CD4-positive, alpha-beta T cell treated with Interleukin-10 for 1 hour (primary cell): ENCODE measurements at regions not wholly inside any gene's neighbourhood (a gene's known extent, or its start where the extent isn't known, plus 50 kb on each side); places are given as distances from the start of the nearest gene placed in this dataset.
A peak's percentile ranks its signal among the peaks of the same experiment; 100 is the strongest.
"Not testable (repeated sequence)": the region's sequence is repeated elsewhere in the genome, so short reads cannot be mapped to it uniquely, and the experiment has no call there.

ENCODE experiments used
- DNase-seq: peaks from one replicate; pipeline ENCODE4 v3.0.0-alpha.2; 2020

DNA sequence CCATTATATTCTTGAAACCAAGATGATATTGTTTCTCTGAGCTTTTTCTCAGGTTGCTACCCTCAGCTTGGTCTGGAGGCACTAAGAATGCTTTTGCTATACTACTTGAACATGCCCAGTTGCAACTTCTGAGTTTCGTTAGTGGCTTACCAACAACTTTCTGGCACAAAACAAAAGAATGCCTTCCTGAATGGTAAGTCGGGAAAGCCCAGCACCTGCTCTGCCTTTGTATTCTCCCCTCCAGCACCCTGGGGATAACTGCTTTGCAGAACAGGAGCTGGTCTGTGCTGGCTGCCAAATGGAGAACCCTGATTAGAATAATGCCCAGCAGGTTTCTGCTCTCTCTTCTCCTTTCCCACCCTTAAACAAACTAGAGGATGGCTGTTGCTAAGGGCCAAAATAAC lies 149.3 kb downstream of the TGFB2 start:
- DNase-seq = no peak

DNA sequence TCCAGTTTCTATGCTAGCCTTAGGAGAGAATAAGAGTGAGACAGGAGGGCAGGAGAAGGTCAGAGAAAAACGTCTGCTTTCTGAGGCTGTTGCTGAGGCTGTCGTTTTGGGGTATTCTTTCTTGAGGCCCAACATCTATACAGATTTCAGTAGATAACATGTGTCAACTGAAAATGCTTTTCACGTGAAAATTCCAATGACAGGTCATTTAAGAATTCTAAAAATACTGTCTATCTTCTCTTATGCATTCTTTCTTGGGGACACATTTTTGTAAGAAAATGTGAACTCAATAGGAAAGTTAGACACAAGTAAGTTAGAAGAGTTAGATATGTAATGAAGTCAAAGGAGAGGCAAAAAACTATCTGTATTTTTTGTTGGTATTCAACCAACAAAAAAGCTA lies 150.8 kb downstream of the TGFB2 start:
- no peak for DNase-seq

DNA sequence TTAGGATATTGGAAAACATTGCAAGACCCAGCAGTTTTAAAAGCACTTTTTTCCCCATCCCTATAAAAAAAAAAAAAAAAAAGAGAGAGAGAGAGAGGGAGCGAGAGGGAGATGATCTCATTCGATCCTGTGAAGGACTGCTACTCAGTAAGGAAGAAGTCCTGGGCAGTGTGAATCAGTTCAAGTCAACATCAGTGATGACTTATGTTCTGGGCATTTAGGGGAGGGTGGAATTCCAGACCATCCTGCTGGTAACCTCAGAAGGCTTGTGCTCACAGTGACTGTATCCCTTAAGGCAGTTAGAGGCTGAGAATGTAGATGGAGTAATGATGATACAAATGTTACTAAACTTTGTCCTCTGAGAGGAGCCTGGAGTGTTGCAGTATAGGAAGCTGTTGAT lies 151.4 kb downstream of the TGFB2 start:
- DNase-seq = no peak

DNA sequence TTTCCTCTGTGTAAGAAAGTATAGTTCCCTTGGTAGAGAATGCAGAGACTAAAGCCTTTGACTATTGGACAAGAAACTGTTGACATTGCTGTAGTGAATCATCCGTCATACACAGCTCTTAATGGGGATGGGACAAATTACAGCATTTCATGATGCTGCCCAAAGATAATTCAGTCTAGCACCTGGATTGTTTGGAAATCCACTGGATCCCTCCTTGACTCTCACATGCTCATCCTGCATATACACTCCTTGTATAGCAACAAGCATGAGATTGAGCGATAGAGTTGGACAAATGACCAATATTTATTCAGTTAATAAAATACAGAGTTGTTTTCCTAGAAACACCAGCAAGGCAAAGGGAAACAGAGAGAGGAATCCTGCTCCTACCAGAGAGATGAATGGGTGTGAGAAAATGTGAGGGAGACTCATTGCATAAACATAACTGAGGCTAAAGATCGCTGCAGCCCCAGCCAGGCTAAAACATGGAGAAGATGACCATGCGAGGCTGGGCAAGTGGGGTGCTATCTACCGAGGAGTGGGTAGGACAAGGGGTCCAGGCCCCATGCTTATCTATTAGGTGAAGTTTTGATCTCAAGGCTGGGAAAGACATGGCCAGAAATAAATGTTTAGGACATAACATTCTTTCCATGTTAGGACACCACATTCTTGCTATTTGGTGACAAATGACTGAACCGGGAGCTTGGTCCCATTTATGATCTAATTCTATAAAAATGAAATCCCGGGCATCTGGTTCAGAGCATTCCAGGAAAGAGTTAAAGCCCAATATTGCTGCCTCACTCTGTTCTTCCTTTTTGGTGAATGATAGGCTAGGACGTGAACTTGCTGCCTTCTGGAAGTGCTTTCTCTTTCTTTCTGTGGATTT lies 153.2 kb downstream of the TGFB2 start:
- DNase-seq = no peak

DNA sequence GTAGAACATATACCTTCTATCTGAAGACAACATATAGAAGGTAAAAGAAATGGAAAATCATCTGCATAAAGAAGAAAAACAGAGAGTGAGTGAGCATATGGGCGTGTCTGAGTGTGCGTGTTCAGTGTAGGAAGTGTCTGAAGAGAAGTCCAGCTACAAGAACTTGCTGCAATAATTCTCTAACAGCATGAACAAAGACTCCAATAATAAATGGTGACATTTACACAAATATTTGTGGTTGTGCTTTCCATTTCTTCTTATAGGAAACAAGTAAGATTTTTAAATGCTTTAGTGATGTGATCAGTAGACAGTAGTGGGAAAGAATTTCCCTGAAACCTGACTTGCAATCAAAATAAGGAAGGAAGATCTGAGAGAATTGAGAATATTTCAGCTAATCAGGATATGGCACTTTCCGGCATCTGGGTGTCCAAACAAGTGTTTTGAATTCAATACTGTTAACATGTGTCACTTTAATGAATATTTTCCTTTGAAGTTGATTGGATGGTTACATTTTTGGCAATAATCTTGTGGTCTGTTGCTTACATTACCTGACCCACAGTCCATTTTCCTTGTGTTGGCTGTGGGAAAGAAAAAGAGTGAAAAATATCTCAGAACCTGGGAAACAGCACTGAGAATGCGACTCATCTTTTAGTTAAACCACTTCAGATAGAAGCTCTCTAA lies 154.0 kb downstream of the TGFB2 start:
- no peak for DNase-seq

DNA sequence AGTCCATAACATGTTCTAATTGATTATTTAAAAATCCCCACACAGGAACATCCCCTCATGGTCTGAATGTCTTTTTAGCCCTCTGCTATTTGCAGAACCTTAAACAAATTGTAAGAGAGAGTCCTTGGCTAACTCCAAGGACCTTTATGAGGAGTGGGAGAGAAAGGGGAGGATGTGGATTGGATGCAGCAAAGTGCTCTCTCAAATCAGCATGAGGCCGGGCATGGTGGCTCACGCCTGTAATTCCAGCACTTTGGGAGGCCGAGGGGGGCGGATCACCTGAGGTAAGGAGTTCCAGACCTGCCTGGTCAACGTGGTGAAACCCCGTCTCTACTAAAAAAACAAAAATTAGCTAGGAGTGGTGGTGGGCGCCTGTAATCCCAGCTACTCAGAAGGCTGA lies 154.8 kb downstream of the TGFB2 start:
- no peak for DNase-seq

DNA sequence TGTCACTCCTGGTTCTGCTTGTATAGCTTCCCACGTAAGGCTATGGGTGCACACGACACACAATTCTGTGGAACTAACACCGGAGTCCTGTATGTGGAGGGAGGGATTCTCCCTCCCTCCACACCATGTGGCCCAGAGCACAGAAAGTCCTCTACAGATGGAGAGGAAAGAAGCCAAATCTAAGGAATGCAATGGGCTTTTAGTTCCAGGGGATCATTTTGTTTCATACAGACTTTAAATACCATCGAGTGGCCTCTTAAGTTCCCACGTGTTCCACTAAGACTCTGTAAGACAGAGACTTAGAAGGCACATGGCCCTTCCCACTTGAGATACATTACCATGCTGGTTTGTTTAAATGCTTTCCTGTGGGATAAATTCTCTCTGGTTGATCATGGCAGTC lies 156.0 kb downstream of the TGFB2 start:
- no peak for DNase-seq

DNA sequence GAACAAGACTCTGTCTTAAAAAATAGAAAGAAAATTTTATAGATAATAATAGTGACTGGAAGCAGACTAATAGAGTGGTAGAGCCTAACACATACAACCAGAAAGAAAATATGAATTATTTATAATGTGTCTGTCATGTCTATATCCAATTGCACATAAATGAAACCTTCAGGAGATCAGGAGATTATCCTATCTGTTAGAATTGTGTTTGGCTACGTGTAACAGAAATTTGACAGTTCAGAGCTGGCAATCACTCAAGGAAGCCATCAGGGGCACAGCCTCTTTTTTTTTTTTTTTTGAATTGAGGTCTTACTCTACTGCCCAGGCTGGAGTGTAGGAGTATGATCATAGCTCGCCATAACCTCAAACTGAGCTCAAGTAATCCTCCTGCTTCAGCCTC lies 157.2 kb downstream of the TGFB2 start:
- no peak for DNase-seq

DNA sequence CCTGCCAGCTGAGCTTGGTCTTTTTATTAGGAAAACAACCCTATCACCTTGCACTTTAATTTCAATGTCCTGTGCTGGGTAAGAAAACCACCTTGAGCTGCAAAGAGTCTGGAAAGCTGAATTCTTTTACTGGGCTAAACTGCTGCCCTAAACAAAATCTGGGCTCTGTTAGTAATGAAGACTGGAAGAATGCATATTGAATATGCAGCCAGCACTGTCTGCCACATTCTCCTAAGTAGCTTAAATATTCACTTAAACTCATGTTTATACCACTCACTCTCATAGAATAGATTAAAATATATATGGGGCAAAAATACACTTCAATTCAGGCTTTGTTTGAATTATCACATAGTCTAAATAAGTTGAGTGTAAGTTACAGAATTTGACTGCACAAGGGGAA lies 158.0 kb downstream of the TGFB2 start:
- DNase-seq = no peak

DNA sequence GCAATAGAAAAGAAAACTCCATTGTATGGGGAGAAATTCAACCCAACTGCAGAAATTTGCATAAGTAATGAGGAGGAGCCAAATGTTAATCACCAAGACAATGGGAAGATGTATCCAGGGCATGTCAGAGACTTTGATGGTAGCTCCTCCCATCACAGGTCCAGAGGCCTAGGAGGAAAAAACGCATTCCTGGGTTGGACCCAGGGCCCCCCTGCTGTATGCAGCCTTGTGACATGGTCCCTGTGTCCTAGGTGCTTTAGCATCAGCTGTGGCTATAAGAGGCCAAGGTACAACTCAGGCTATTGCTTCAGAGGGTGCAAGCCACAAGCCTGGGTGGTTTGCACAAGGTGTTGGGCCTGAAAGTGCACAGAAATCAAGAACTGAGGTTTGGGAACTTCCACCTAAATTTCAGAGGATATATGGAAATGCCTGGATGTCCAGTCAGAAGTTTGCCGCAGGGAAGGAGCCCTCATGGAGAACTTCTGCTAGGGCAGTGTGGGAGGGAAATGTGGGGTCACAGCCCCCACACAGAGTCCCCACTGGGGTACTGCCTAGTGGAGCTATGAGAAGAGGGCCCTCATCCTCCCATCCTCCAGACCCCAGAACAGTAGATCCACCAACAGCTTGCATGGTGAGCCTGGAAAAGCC lies 162.3 kb downstream of the TGFB2 start:
- no peak for DNase-seq

DNA sequence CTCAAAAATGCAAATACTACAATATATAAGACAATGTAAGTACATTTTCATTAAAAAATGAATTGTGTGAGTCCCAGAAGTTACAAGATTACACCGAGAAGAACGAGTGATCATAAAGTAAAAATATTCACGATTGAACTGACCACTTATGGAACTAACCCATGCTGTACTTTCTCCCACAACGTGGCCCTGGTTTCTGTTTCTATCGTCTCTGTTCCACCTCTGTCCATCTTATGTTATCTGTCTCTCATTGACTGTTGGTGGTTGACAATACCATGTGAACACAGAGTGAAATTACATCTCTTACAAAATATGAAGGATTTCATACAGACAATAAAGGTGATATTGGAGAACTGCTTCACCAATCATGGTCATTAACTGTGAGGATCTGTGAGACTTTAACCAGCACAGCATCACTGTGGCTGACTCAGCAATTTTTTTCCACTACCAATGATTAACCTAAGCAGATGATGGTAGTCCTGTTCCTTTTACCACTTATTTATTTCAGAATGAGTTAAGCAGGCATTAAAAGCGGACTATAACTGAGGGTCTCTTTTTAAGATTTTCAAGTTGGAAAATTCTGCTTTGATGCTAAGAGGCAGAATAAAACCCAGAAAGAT lies 165.1 kb downstream of the TGFB2 start:
- no peak for DNase-seq

DNA sequence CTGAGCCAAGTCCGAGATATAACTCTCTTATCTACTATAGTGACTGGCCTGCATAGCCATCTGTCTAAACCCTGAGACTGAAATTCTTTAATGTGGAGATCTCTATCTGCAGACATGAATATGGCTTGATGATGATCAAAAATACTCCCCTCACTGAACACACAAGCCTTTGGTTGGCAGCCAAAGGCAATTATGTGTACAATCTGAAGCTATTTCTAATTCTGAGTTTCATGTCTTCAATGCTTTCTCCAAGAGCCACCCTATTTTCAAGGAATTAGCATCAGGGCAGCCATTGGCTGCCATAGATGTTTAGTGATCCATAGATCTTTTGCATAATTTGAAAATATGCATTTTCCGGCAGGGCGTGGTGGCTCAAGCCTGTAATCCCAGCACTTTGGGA lies 168.2 kb downstream of the TGFB2 start:
- DNase-seq = no peak

DNA sequence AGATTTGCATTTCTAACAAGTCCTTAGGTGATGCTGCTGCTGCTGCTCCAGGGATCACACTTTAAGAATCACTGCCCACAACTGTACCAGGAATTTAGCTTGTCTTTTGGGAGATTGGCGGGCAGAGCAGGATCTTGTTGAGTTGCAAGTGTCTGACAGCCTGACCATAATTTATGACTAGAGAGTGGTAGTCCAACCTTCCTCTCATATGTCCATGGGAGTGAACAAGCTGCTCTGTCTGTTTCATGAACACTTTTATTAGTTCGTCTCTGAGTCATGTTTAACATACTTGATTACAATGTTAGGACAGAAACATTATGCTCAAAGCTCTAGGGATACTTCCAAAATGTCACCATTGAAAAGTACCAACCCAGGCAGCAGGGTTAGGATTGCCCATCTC lies 169.6 kb downstream of the TGFB2 start:
- no peak for DNase-seq

DNA sequence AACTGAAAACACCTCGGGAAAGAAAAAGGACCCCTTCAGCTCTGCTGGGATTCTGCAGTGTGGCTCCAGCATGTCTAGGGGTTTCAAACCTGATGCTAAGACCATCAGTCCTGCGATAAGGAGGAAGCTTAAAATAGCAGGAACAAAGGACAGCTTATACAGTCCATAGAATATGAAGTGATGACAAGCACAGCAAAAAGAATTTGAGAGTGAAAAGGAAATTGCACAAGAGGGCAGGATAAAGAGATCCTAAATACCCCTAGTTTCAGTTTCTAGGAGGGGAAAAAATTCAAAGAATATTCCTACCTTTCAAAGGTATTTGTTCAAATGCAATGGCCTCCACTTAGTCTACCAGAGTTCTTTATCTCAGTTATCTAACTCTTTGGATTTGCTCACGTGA lies 171.4 kb downstream of the TGFB2 start:
- no peak for DNase-seq

DNA sequence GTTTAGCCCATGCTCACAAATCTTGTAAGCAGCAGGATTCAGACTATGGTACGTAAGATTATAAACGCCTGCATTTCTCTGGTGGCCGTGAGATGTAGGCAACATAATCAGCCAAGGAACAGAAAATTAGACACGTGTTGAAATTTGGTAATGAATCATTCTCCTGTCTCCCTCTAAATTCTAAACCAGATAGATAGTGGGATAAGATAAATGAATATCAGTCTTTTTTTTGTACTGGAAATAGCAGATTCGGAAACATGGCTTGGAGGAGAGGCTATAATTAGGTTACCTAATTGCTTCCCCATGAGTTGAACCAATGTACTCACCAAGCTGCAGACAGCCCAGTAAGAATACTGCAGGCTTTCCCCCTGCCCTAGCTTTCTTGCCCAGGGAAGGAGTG lies 172.3 kb downstream of the TGFB2 start:
- no peak for DNase-seq

DNA sequence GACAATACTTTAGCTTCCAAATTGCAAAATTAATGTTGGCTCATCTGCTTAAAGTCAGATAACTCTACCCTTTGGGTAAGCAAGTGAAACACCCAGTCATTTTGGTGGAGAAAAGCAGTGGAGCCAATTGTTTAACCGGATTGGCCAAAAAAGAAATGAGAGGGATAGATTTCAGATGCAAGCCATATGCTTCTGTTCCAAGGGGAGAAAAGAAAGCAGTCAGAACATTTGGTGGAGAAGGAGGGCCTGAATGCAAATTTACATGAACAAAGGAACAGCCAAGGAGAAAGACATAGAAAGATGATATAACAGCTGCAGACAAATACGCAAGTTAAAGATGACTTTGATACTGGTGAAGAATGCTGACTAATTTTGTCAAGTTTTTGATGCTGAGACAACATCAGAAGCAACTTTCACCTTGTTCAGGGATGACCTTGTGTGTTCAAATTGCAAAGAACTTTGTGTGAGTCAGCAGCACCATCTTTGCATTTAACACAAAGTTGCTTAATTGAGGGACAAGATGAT lies 173.1 kb downstream of the TGFB2 start:
- DNase-seq = no peak

DNA sequence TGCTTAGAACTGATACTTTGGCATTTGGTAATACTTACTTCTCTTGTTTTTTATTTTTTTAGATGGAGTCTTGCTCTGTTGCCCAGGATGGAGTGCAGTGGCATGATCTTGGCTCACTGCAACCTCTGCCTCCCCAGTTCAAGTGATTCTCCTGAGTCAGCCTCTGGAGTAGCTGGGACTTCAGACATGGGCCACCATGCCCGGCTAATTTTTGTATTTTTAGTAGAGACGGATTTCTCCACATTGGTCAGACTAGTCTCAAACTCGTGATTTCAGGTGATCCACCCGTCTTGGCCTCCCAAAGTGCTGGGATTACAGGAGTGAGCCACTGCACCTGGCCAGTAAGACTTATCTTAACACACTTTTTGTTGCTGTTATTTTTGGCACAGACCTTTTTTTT lies 175.5 kb downstream of the TGFB2 start:
- not testable (repeated sequence) for DNase-seq

DNA sequence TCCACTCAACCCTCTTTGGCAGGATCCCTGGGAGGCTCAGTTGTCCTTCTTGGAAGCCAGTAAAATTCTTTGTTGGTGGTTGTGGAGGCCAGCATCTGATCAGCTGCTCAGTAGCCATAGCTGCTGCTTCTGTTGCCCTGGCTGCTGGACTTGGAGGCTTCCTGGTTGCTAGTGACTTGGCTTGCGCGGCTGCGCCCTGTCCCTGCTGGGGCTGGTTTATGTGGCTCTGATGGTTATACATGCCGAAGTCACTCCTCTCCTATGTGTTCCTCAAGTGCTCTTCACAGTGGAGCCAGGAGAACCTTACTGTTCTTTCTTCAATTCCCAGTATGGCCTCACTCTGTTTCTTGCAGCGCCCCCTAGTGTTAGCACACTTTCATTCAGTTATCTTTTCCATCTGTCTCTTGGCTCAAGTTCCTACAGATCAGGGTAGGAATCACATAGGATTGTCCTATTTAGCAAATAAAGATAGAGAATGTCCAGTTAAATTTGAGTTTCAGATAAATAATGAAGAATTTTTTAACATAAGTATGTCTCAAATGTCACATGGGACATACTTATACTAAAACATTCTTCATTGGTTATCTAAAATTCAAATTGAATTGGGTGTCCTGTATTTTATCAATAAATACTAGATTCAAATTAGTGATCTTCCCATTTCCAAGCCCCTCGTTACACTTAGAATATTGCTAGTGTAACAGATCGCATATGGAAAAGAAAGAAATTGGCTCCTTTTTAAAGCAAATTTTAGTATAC lies 176.5 kb downstream of the TGFB2 start:
- DNase-seq = peak; percentile 12

DNA sequence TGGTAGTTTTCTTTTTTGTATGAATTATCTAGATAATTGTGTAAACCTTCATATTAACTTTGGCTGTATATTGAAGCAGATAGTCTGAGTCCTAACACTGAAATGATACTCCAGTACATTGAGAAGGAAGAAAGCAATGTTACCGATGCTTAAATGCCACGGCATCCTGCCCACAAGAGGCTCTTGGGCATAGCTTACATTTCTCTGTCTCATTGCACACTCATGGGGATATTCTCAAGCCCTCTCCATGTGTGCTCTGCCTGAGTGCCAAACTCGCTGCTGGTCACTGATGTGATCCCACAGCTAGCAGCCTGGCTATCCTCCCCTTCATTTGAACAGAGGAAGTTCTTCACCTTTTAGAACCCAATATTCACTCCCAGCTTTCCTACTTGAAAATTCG lies 179.4 kb downstream of the TGFB2 start:
- no peak for DNase-seq

DNA sequence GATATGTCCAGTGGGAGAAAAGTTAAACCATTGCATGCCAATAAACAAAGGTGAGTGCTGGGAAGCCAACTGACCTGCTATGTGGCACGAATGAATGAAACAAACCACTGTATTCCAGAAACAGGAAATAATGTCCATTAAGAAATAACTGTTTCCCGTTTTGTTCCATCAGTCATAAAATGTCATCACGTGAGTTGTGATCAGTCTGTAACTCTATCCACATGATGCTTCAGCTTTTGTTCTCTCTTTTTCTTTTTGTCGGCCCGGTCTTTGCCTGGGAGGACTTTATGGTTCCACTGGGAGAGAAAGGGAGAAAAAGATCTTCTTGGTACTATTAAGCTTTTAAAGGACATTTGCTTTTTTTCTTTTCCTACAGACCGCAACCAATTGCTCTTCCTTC lies 179.9 kb downstream of the TGFB2 start:
- no peak for DNase-seq

DNA sequence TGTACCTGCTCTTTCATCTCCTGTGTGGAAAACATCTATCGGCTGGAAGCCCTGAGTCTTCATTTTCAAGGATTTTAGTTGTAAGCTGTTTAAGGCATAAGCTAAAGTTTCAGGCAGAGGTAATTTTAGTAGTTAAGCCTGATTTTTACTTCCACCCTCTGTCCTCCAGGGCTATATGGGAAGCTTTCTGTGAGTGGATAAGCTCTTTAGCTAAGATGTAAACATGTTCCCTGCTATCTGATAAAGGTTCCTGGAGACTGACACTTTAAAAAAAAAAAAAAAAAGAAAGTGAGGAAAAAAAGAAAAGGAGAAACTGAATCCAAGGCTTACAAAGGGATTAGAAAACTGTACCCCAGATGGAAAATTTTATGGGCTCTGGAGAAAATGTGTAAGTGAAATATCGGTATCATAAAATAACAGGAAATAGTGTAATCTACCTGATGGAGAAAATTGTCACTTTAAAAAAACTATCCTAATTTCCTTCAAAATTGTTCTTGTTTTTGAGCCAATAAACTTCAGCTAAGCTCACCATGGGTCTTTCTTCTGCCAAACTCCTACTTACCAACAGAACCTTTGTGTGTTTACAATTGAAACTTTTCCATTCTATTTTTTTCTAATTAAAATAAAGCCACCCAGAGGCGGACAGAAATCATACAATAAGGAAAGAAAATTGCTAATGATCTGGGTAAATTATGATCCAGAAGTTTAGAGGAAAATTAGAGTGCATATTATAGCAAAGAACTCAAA lies 180.5 kb downstream of the TGFB2 start:
- DNase-seq = no peak

DNA sequence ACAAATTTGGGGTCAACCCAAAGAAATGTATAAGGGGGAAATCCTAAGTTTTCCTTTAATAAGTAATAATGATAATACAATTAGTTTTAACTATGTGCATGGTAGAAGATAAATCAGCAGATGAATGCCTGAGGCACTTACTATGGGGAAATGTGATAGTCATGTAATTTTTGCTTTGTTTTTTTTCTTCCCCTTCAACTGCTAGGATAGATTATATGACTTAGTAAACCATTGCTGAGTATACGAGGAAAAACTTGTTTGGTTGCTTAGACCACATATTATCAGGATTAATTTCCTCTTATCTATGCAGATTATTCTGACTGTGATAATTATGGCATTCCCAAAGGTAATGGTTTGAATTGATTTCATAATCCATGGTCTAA lies 181.1 kb downstream of the TGFB2 start:
- no peak for DNase-seq
